ENCODE measurements at regions not wholly inside any gene's neighbourhood (a gene's known extent, or its start where the extent isn't known, plus 50 kb on each side); places are given as distances from the start of the nearest gene placed in this dataset.
"Not testable (repeated sequence)": the region's sequence is repeated elsewhere in the genome, so short reads cannot be mapped to it uniquely, and the experiment has no call there.

DNA sequence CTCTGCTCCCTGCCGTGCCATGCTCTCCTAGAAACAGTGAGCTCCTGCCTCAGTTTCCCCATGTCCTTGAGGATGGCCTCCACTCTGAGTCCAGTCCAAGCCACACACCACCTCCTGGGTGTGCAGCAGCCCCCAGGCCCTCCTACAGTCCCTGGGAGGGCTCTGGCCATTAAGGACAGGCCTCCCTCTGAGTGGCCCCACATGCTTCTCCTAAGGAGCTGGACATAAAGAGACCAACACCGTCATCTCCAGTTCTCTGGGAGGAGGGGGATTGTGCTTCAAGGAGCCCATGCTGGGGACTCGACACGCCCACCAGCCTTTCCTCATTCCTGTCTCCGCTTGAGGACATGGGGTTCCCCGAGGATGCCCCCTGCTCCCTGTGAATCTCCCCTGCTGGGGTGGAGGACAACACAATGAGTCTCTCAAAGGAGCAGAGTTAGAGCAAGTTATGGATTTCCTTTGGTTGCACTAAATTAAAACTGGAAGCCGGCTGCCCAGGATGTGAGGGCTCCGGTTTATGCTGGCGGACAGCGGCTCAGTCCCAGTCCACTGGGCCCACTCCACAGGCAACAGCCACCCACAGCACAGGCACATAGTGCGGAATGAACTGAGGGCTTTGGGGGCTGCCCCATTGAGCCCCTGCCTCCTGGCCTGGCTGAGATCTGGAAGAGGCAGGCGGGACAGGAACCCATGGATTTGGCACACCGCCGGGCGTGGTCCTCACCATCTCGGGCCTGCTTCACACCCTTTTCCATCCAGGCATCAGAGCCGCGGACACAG lies 165.6 kb upstream of the IQSEC1 start:
- intact Hi-C loops (cut with micrococcal nuclease): no loop called here
- no peak overlapping the region for H3K4me3 Mint-ChIP-seq
- H3K9me3 Mint-ChIP-seq: no peaks in the 10 kb centered on the region
- H3K36me3 Mint-ChIP-seq (ENCODE audit: low read depth): no peaks in the 10 kb centered on the region
- peaks cover 4% of the 10 kb centered on the region for H3K27me3 Mint-ChIP-seq
- DNase-seq: no peak
- peaks cover 19% of the 10 kb centered on the region for H3K4me1 Mint-ChIP-seq
- no peak overlapping the region for H3K27ac Mint-ChIP-seq

DNA sequence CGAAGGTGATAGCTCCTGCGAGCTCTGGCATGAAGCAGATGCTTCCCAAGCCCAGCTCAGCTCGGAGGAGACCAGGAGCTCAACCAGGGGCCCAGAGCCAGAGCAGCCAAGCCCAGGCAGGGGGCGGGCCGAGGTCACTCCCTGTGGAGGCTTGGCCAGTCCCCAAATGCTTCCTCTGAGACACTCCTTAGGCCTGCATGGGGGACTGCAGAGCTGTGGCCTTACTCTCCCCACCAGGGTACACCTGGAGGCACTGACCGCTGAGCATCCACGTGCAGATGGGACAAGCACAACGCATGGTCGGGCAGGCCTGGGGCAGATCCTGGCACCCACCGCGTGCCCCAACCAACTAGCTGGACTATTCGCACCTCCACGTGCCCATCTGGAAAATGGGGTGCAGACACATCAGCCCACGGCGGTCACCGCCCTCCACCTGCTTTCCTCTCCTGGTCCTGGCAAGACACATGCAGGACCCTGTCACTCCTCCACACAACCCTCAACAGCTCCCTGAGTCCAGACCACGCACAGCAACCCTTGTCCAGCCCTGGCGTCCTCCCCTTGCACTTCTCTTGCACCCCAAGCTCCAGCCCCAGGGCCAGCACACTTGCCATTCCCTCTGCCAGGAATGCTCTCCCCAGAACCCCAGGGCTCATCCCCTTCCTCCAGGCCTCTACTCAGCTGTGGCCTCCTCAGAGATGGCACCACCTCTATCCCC lies 164.7 kb upstream of the IQSEC1 start:
- Mint-ChIP-seq H3K36me3 (ENCODE audit: low read depth) (no peaks in the 10 kb centered on the region), H3K27me3 (peaks cover 8% of the 10 kb centered on the region), H3K27ac (no peak overlapping the region), H3K9me3 (no peaks in the 10 kb centered on the region), H3K4me3 (no peak overlapping the region), H3K4me1 (peaks cover 23% of the 10 kb centered on the region)
- intact Hi-C loops (cut with micrococcal nuclease): no loop called here
- no peak for DNase-seq

DNA sequence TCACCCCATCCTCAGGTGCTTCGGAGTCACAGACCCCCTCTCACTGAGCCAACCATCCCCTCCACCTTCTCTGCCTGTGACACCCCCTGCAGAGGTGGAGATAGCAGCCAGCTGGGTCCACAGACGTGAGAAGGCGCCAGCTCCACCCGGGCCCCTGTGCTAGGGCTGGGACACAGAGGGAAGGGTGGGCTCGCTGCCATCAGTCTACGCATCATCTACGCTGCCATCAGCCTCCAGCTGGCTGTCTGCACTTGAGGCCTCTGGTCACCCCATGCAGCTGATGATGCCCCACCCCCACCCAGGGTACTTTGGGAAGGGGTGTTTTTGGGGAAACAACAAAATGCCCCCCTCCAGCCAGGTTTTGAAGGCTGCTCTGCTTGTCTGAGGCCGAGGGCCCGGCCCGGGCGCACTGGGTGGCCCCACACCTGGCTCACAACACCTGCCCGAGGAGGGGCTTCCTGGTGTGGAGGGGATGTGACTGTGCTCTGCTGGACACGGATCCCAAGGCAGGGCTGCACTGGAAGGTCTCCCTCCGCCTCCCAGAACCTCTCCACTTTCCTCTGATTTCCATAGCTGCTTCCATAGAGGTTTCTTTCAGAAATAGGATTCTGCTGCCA lies 163.4 kb upstream of the IQSEC1 start:
- intact Hi-C loops (cut with micrococcal nuclease): no loop called here
- Mint-ChIP-seq H3K27ac (no peak overlapping the region), H3K36me3 (ENCODE audit: low read depth) (no peaks in the 10 kb centered on the region), H3K9me3 (no peaks in the 10 kb centered on the region), H3K4me1 (peaks cover 23% of the 10 kb centered on the region), H3K27me3 (peaks cover 10% of the 10 kb centered on the region), H3K4me3 (no peak overlapping the region)
- no peak for DNase-seq

DNA sequence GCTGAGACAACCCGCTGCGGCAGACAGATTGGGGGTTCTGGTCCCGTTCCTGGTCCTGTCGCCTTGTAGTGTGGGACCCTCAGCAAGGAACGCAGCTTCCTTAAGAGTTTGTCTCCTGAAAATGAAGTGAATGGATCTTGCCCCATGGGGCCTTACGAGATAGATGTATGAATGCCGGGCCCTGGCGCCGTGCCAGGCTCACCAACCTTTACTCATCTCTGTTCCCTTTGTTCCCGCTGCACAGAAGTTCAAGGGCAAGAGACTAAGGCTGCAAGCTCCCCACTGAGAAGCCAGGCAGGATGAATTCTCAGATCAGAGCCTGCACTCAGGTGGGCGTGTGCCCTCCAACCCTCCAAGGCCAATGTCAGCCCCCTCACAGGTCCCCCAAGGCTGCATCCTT lies 162.7 kb upstream of the IQSEC1 start:
- no peaks in the 10 kb centered on the region for H3K9me3 Mint-ChIP-seq
- intact Hi-C loops (cut with micrococcal nuclease): no loop called here
- H3K4me3 Mint-ChIP-seq: no peak overlapping the region
- DNase-seq: no peak
- peaks cover 15% of the 10 kb centered on the region for H3K27me3 Mint-ChIP-seq
- H3K4me1 Mint-ChIP-seq: peaks cover 23% of the 10 kb centered on the region
- H3K36me3 Mint-ChIP-seq (ENCODE audit: low read depth): no peaks in the 10 kb centered on the region
- no peak overlapping the region for H3K27ac Mint-ChIP-seq

DNA sequence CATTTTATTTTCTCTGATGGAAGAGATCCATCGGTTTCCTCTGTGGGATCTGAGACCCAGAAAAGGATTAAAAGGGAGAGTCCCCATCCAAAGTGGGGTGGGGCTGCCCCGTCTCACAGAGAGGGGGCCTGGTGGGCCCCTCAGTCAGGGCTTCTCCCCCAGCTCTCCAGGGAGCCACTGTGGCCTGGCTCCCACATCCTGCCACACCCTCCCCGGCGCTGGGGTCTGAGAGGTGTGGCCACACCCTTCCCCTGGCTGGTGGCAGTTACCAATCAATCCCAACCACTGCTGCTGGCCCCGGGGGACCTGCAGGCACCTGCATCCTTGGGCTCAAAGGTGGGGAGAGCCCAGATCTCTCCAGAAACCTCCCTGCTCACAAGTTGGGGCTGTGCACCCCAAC lies 161.8 kb upstream of the IQSEC1 start:
- Mint-ChIP-seq H3K36me3 (ENCODE audit: low read depth) (no peaks in the 10 kb centered on the region), H3K27ac (peak overlapping the region; percentile 38), H3K4me3 (peak overlapping the region; percentile 41), H3K9me3 (no peaks in the 10 kb centered on the region), H3K27me3 (peaks cover 18% of the 10 kb centered on the region), H3K4me1 (peaks cover 23% of the 10 kb centered on the region)
- DNase-seq: peak; percentile 74
- intact Hi-C loops (cut with micrococcal nuclease): no loop called here

DNA sequence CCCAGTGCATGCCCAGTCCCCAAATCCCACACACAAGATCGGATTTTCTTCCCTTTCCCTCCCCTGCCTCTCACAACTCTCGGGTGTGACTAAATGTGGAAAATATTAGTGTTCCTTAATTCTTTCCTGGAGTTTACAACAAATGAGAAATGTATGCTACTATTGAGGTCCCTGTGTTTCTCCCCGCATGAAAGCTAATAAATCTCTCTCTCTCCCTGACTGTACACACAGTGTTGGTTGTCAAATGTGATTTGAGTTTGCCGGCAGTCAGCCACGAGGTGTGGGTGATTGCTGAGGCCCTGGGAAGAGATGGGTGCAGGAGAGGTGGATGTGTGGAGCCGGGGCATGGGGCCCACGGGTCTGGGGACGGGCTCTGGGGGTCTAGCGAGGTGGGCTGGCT lies 161.4 kb upstream of the IQSEC1 start:
- peak overlapping the region; percentile 41 for H3K4me3 Mint-ChIP-seq
- peaks cover 23% of the 10 kb centered on the region for H3K4me1 Mint-ChIP-seq
- H3K27me3 Mint-ChIP-seq: peaks cover 17% of the 10 kb centered on the region
- intact Hi-C loops (cut with micrococcal nuclease): no loop called here
- no peaks in the 10 kb centered on the region for H3K36me3 Mint-ChIP-seq (ENCODE audit: low read depth)
- H3K27ac Mint-ChIP-seq: peak overlapping the region; percentile 38
- no peaks in the 10 kb centered on the region for H3K9me3 Mint-ChIP-seq
- DNase-seq: no peak

DNA sequence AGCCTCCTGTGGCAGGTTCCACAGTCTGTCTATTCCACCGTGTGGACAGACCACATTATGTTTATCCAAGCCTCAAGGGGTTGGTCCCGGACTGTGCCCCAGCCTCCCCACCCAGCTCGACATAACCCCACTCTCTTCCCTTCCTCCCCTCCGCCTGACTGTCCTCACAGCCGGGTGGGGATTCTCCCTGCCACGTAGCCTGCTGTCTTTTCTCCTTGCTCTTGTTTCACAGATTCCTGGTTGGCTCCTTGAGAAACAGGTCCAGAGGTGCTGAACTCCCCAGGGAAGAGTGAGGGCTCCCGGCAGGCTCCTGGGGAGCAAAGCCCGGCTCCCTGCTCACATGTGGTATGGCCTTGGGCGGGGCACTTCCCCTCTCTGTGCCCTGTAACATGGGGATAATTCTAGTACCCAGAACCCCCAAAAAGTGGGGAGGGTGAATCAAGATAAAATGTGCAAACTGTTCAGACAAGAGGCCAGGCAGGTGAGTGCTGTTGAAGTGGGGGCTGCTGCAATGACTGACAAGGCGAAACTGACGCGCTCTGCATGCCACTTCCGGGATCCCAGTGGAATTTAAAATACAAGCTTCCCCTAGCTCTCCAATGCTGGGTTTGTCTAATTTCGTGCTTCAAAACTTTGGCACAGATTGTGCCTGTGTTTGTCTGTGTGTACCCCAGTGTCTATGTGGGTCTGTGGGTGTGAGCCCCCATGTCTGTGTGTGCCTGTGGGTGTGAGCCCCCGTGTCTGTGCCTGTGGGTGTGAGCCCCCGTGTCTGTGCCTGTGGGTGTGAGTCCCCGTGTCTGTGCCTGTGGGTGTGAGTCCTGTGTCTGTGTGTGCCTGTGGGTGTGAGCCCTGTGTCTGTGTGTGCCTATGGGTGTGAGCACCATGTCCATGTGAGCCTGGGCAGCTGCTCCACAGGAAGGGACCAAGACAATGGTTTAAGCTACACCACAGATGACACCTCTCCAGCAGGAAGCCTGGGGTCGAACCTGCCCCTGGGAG lies 160.6 kb upstream of the IQSEC1 start:
- Mint-ChIP-seq H3K4me1 (peaks cover 23% of the 10 kb centered on the region), H3K9me3 (no peaks in the 10 kb centered on the region), H3K27me3 (peaks cover 16% of the 10 kb centered on the region), H3K4me3 (peak overlapping the region; percentile 41), H3K27ac (peak overlapping the region; percentile 58), H3K36me3 (ENCODE audit: low read depth) (no peaks in the 10 kb centered on the region)
- intact Hi-C loops (cut with micrococcal nuclease): no loop called here
- peak; percentile 64 for DNase-seq

DNA sequence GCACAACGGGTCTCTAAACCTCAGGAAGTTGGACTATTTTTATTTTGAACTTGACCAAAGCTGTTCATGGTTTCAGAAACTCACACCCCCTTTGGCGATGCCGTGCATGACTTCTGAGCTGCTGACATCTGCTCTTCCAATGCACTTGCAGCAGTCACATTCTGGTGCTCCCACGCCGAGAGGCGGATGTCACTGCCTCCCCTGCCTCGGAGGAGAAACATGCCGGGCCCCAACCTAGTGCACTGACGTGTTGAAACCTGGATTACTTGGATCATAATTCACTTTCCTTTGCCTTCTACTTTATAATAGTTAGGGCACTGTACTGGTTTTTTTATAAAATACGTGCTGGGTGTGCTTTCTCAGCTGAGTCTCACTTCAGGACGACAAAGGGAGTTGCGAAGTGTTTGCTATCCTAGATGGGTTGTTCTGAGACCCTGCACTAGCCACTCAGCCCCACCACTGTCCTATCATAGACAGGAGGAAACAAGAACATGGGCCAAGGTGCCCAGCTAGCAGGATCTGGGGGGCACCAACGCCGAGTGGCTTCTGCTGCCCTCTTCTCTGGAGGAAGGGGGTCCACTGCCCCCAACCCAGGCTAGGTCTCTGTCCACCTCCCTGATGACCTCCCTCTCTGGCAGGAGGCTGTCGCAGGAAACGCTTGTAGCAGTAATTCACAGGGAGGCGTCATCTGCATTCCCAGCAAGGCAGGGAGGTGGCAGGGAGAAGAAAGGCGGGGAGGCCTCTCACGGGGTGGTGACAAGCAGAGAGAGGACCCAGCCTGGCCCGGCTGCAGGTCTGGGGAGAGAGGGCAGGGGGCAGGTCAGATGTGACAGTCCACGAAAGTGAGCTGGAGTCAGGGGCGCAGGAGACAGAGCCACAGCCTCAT lies 158.8 kb upstream of the IQSEC1 start:
- Mint-ChIP-seq H3K36me3 (ENCODE audit: low read depth) (no peaks in the 10 kb centered on the region), H3K4me3 (no peak overlapping the region), H3K4me1 (peaks cover 23% of the 10 kb centered on the region), H3K27me3 (peaks cover 16% of the 10 kb centered on the region), H3K27ac (no peak overlapping the region), H3K9me3 (no peaks in the 10 kb centered on the region)
- intact Hi-C loops (cut with micrococcal nuclease): no loop called here
- DNase-seq: no peak

DNA sequence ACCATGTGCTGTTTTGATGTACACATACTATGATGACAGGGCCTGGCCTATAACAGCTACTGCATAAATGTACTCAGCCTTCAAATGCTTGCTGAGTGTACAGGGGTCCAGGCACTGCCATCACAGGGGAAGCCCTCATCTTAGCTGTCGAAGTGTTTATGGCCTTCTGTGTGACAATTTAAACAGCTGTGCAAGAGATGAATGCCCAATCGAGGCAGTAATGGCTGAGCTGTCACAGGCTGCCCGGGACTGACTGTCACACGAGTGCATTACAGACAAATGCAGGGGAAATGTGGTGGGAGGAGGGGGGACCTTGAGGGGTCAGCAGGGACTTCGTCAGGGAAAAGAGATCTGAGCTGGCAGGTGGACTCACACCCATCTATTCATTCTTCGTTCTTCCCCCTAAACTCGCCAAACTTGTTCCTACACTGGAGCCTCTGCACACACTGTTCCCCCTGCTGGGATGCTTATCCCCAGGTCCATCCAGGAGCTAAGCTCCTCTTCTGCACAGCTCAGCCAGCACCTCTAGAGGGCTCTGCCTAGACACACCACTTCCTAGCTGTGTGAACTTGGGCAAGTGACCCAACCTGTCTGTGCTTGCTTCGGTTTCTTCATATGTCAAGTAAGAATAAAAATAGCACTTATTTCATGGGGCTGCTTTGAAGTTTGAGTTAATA lies 156.2 kb upstream of the IQSEC1 start:
- peak; percentile 68 for DNase-seq

DNA sequence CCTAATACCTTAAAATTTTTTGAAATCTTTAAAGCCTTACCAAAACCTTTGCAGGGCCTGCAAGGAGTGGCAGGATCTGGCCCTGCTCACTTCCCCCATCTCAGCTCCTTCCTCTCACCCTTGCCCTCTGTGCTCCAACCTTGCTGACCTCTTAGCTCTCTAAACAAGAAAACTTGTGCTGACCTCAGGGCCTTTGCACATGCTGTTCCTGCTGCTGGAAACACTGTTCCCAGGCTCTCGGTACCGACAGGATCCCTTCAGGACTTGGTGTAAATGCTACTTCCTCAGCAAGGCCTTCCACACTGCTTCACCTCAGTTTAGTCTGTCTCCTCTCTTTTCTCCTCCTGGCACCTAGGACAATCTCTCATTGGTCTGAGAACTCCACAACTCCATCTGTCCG lies 155.4 kb upstream of the IQSEC1 start:
- H3K4me3 Mint-ChIP-seq: no peak overlapping the region
- intact Hi-C loops (cut with micrococcal nuclease): no loop called here
- H3K4me1 Mint-ChIP-seq: peaks cover 1% of the 10 kb centered on the region
- H3K27ac Mint-ChIP-seq: no peak overlapping the region
- H3K36me3 Mint-ChIP-seq (ENCODE audit: low read depth): no peaks in the 10 kb centered on the region
- H3K27me3 Mint-ChIP-seq: peaks cover 12% of the 10 kb centered on the region
- DNase-seq: no peak
- H3K9me3 Mint-ChIP-seq: no peaks in the 10 kb centered on the region

More for the DNA sequence above, 156.2 kb upstream of the IQSEC1 start:
- no peaks in the 10 kb centered on the region for H3K9me3 Mint-ChIP-seq
- no peaks in the 10 kb centered on the region for H3K36me3 Mint-ChIP-seq (ENCODE audit: low read depth)
- H3K27ac Mint-ChIP-seq: no peak overlapping the region
- peaks cover 9% of the 10 kb centered on the region for H3K4me1 Mint-ChIP-seq
- no peak overlapping the region for H3K4me3 Mint-ChIP-seq
- intact Hi-C loops (cut with micrococcal nuclease): no loop called here
- peaks cover 14% of the 10 kb centered on the region for H3K27me3 Mint-ChIP-seq

DNA sequence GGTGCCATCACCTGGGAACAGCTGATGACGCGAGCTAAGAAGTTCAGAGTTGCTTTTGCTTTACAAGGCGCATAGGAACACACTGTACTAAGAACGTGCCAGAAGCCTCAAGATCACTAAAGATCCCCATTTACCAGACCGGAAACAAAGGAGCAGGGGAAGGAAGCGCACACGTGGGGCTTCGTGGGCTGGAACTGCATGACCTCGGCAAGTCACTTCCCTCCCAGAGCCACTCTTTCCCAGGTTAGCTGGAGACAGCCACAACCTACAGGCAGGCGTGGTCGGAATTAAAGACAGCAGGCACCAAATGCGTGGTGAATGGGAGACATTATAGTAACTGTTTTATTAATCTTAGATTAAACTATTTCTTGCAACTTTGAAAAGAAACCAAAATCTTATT lies 154.9 kb upstream of the IQSEC1 start:
- H3K36me3 Mint-ChIP-seq (ENCODE audit: low read depth); DNase-seq; H3K27me3 Mint-ChIP-seq; H3K4me1 Mint-ChIP-seq; H3K27ac Mint-ChIP-seq; H3K9me3 Mint-ChIP-seq; H3K4me3 Mint-ChIP-seq; intact Hi-C loops (cut with micrococcal nuclease): not testable (repeated sequence)

DNA sequence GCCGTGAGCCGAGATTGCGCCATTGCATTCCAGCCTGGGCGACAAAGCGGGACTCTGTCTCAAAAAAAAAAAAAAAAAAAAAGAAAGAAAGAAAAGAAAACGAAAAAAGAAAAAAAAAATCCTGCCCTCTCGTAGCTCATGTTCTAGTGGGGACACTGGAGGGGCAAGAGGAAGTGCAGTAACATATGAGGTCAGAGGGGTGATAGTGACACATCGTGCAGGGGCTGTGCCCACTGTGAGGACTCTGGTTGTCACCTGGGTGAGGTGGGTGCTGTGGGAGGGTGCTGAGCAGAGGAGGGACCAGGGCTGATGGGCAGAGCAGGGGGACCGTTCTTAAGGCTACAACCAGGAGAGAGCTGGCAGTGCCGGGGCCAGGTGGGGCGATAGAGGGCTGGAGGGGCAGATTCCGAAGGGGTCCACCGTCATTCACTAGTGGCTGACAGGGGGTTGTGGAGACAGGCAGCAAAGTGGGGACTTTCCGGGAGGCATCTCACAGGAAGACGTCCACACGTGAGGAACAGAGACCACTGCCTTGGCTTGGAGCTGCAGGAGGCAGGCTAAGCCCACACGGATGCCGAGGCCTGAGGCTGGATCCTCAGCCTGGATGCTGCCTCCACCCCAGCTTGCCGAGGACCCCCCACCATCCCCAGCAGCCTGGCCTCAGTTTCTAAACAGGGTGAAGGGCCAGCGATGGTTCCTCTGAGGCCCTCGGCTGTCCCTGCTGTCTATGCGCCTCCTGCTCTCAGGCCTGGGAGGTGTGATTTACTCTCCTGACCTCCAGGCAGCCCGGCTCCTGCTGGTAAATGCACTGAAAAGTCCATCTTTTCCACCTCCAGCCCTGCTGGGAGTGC lies 154.3 kb upstream of the IQSEC1 start:
- H3K27me3 Mint-ChIP-seq: peaks cover 8% of the 10 kb centered on the region
- H3K27ac Mint-ChIP-seq: no peak overlapping the region
- no peaks in the 10 kb centered on the region for H3K9me3 Mint-ChIP-seq
- H3K4me1 Mint-ChIP-seq: peaks cover 3% of the 10 kb centered on the region
- H3K4me3 Mint-ChIP-seq: no peak overlapping the region
- H3K36me3 Mint-ChIP-seq (ENCODE audit: low read depth): no peaks in the 10 kb centered on the region
- DNase-seq: no peak
- intact Hi-C loops (cut with micrococcal nuclease): no loop called here
